Activated B cell treated with CpG ODN at 0.5 μM for 24 hours (primary cell): ENCODE measurements at regions not wholly inside any gene's neighbourhood (a gene's known extent, or its start where the extent isn't known, plus 50 kb on each side); places are given as distances from the start of the nearest gene placed in this dataset.
"Not testable (repeated sequence)": the region's sequence is repeated elsewhere in the genome, so short reads cannot be mapped to it uniquely, and the experiment has no call there.

Source experiments
- ATAC-seq: fragments of 200-7000 bp; cut with Tn5 transposase; one replicate; pipeline ENCODE4 v1.10.0; 2021; ENCODE audit warnings: low read depth, mild to moderate bottlenecking, moderate library complexity
- CTCF ChIA-PET: fragments of 350-600 bp; sonication (Branson Sonifier 250); formaldehyde crosslinking; loops from one replicate; lab custom pipeline; 2021; ENCODE audit warnings: antibody characterized with exemption; lab: Charles Lee
- POLR2A ChIA-PET: fragments of 350-600 bp; sonication (Branson Sonifier 250); formaldehyde crosslinking; loops from one replicate; lab custom pipeline; 2021; ENCODE audit warnings: antibody characterized with exemption; lab: Charles Lee
- DNase-seq: peaks from one replicate; pipeline ENCODE4 v3.0.0; 2022
- H3K27ac Mint-ChIP-seq: one replicate; pipeline ENCODE4 v1.8.0; 2020; ENCODE audit warnings: mixed read lengths
- H3K27me3 Mint-ChIP-seq: one replicate; pipeline ENCODE4 v1.8.0; 2021; ENCODE audit warnings: mixed read lengths
- H3K36me3 Mint-ChIP-seq: one replicate; pipeline ENCODE4 v1.8.0; 2021; ENCODE audit warnings: low read depth, mixed read lengths
- H3K4me1 Mint-ChIP-seq: one replicate; pipeline ENCODE4 v1.8.0; 2021; ENCODE audit warnings: mixed read lengths
- H3K4me3 Mint-ChIP-seq: one replicate; pipeline ENCODE4 v1.8.0; 2020; ENCODE audit warnings: mild to moderate bottlenecking, mixed read lengths
- H3K9me3 Mint-ChIP-seq: one replicate; pipeline ENCODE4 v1.8.0; 2020; ENCODE audit warnings: mixed read lengths
- CTCF ChIP-seq: fragments of 200-600 bp; IDR thresholded peaks from one replicate; pipeline ENCODE4 v1.8.0; 2022; ENCODE audit warnings: antibody characterized with exemption, mild to moderate bottlenecking
- intact Hi-C: fragments of 100-400 bp; cut with micrococcal nuclease; formaldehyde crosslinking; loops from one replicate; pipeline ENCODE4 v1.15.1; 2024

- ATAC-seq, result no peak
- Mint-ChIP-seq H3K9me3 (peaks cover 6% of the 10 kb centered on the region), H3K4me1 (no peaks in the 10 kb centered on the region), H3K27ac (no peak overlapping the region), H3K36me3 (no peaks in the 10 kb centered on the region), H3K4me3 (no peak overlapping the region), H3K27me3 (no peaks in the 10 kb centered on the region)
- DNase-seq, result no peak
- intact Hi-C loops, result no loop called here
- CTCF ChIA-PET, result no interaction called here
- no peak for TF ChIP-seq CTCF
- POLR2A ChIA-PET, result no interaction called here
These were observed 172.0 kb downstream of the ADAM29 start for GRCh38 chr4:175090116-175090515.

GRCh38 chr4:175091649-175092048 is 173.5 kb downstream of the ADAM29 start:
- ATAC-seq (no peak), DNase-seq (no peak)
- H3K27me3 Mint-ChIP-seq, result no peaks in the 10 kb centered on the region
- no peak overlapping the region for H3K27ac Mint-ChIP-seq
- intact Hi-C loops, result no loop called here
- CTCF ChIA-PET, result no interaction called here
- no peak for TF ChIP-seq CTCF
- POLR2A ChIA-PET, result no interaction called here
- H3K36me3 Mint-ChIP-seq, result no peaks in the 10 kb centered on the region
- H3K9me3 Mint-ChIP-seq, result peaks cover 13% of the 10 kb centered on the region
- H3K4me1 Mint-ChIP-seq, result no peaks in the 10 kb centered on the region
- no peak overlapping the region for H3K4me3 Mint-ChIP-seq

GRCh38 chr4:175092114-175092513 is 174.0 kb downstream of the ADAM29 start:
- TF ChIP-seq CTCF, result no peak
- H3K27ac Mint-ChIP-seq, result no peak overlapping the region
- no peak overlapping the region for H3K4me3 Mint-ChIP-seq
- CTCF ChIA-PET, result no interaction called here
- intact Hi-C loops, result no loop called here
- H3K4me1 Mint-ChIP-seq, result no peaks in the 10 kb centered on the region
- POLR2A ChIA-PET, result no interaction called here
- ATAC-seq (no peak), DNase-seq (no peak)
- peaks cover 13% of the 10 kb centered on the region for H3K9me3 Mint-ChIP-seq
- no peaks in the 10 kb centered on the region for H3K27me3 Mint-ChIP-seq
- H3K36me3 Mint-ChIP-seq, result no peaks in the 10 kb centered on the region

- H3K4me1 Mint-ChIP-seq, H3K27ac Mint-ChIP-seq, DNase-seq, intact Hi-C loops, H3K36me3 Mint-ChIP-seq, POLR2A ChIA-PET, H3K4me3 Mint-ChIP-seq, ATAC-seq, H3K27me3 Mint-ChIP-seq, CTCF ChIA-PET: not testable (repeated sequence)
- peaks cover 13% of the 10 kb centered on the region for H3K9me3 Mint-ChIP-seq
These were observed 174.9 kb downstream of the ADAM29 start for GRCh38 chr4:175093055-175093454.

DNA sequence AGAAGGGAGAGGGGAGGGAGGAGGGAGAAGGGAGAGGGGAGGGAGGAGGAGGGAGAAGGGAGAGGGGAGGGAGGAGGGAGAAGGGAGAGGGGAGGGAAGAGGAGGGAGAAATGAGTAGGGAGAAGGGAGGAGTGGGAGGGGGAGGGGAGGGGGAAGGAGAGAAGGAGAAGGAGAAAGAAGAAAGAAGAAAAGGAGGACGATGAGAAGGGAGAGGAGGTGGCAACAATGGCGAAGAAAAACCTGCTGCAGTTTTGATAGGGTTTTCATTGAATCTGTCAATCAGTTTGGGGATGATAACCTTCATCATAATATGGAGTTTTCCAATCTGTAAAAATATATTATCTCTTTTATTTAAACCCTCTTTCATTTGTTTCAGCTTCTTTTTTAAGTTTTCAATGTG is 185.2 kb downstream of the ADAM29 start:
- CTCF ChIA-PET, result no interaction called here
- Mint-ChIP-seq H3K4me3 (no peak overlapping the region), H3K36me3 (no peaks in the 10 kb centered on the region), H3K9me3 (peaks cover 8% of the 10 kb centered on the region), H3K27me3 (no peaks in the 10 kb centered on the region), H3K4me1 (no peaks in the 10 kb centered on the region), H3K27ac (no peak overlapping the region)
- TF ChIP-seq CTCF, result no peak
- ATAC-seq (no peak), DNase-seq (no peak)
- POLR2A ChIA-PET, result no interaction called here
- intact Hi-C loops, result no loop called here

DNA sequence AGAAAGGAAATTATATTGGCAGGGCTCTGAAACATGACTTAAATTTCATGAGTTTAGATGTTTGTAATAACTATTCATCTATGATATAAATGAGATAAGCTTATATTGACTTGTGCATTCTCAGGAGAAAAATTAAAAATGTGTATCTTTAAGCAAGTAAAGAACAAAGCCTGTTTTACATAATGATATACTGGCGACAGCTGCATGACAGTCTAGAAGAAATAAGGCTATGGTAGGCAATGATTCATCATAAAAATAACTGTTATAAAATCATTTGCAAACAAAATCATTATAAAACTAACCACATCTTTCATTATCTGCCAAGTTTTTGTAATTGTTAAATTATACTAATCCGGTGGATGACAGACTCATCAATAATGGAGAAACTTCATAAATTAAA is 188.1 kb downstream of the ADAM29 start:
- ChIA-PET POLR2A (no interaction called here), CTCF (no interaction called here)
- Mint-ChIP-seq H3K27ac (no peak overlapping the region), H3K4me3 (no peak overlapping the region), H3K9me3 (peaks cover 23% of the 10 kb centered on the region), H3K36me3 (no peaks in the 10 kb centered on the region), H3K4me1 (no peaks in the 10 kb centered on the region), H3K27me3 (no peaks in the 10 kb centered on the region)
- ATAC-seq (no peak), DNase-seq (no peak)
- intact Hi-C loops, result no loop called here
- TF ChIP-seq CTCF, result no peak
